SJSA1 (cell line): ENCODE measurements at regions not wholly inside any gene's neighbourhood (a gene's known extent, or its start where the extent isn't known, plus 50 kb on each side); places are given as distances from the start of the nearest gene placed in this dataset.
"Not testable (repeated sequence)": the region's sequence is repeated elsewhere in the genome, so short reads cannot be mapped to it uniquely, and the experiment has no call there.

Experiments used
- DNase-seq, 2 experiments: peaks; one replicate each; pipeline ENCODE4 v3.0.0-alpha.2; 2015 to 2020; ENCODE audit warnings: low spot score in 2 of 2, low read depth in 1 of 2
- H3K27ac ChIP-seq: fragments of 250-450 bp; sonication (Bioruptor Pico); 2 replicates; pipeline ENCODE4 v1.5.1; 2020; ENCODE audit warnings: mild to moderate bottlenecking, moderate library complexity
- H3K27me3 ChIP-seq: fragments of 250-450 bp; sonication (Bioruptor Pico); replicated peaks from 2 replicates; pipeline ENCODE4 v1.5.1; 2020; ENCODE audit warnings: mild to moderate bottlenecking, moderate library complexity
- H3K36me3 ChIP-seq: fragments of 250-450 bp; sonication (Bioruptor Pico); 2 replicates; pipeline ENCODE4 v1.5.1; 2020; ENCODE audit warnings: mild to moderate bottlenecking
- H3K4me1 ChIP-seq: fragments of 250-450 bp; sonication (Bioruptor Pico); replicated peaks from 2 replicates; pipeline ENCODE4 v1.6.1; 2021; ENCODE audit warnings: mild to moderate bottlenecking
- H3K4me3 ChIP-seq: fragments of 250-450 bp; sonication (Bioruptor Pico); 2 replicates; pipeline ENCODE4 v1.5.1; 2020; ENCODE audit warnings: mild to moderate bottlenecking
- H3K9me3 ChIP-seq: fragments of 250-450 bp; sonication (Bioruptor Pico); replicated peaks from 2 replicates; pipeline ENCODE4 v1.5.1; 2020; ENCODE audit warnings: mild to moderate bottlenecking

- 0 out of 2 replicates have a peak, but pooled peaks cover 3% of the 10 kb centered on the region for H3K9me3 ChIP-seq
- H3K27ac ChIP-seq = no peak overlapping the region
- H3K27me3 ChIP-seq = peaks cover 4% of the 10 kb centered on the region; the same call in 1 of the 2 replicates
- H3K4me1 ChIP-seq = no peaks in the 10 kb centered on the region
- no peak overlapping the region for H3K4me3 ChIP-seq
- no peak for DNase-seq
- H3K36me3 ChIP-seq = no peaks in the 10 kb centered on the region
These were observed 335.1 kb upstream of the API5 start for GRCh38 chr11:42976636-42977217.

GRCh38 chr11:42992594-42992993 is 319.2 kb upstream of the API5 start:
- H3K36me3 ChIP-seq = no peaks in the 10 kb centered on the region
- DNase-seq = no peak
- no peak overlapping the region for H3K4me3 ChIP-seq

GRCh38 chr11:42996421-42997307 is 315.1 kb upstream of the API5 start:
- H3K27ac ChIP-seq = no peak overlapping the region
- no peaks in the 10 kb centered on the region for H3K9me3 ChIP-seq
- no peaks in the 10 kb centered on the region for H3K36me3 ChIP-seq
- no peaks in the 10 kb centered on the region for H3K4me1 ChIP-seq
- H3K27me3 ChIP-seq = no peaks in the 10 kb centered on the region
- no peak overlapping the region for H3K4me3 ChIP-seq
- no peak for DNase-seq

More at GRCh38 chr11:42992594-42992993, 319.2 kb upstream of the API5 start:
- H3K4me1 ChIP-seq = no peaks in the 10 kb centered on the region
- H3K9me3 ChIP-seq = no peaks in the 10 kb centered on the region
- H3K27me3 ChIP-seq = no peaks in the 10 kb centered on the region
- no peak overlapping the region for H3K27ac ChIP-seq

GRCh38 chr11:43004879-43005278 is 306.9 kb upstream of the API5 start:
- DNase-seq, H3K27ac ChIP-seq, H3K27me3 ChIP-seq, H3K4me1 ChIP-seq, H3K36me3 ChIP-seq, H3K4me3 ChIP-seq, H3K9me3 ChIP-seq: not testable (repeated sequence)

GRCh38 chr11:43010042-43010441 is 301.8 kb upstream of the API5 start:
- H3K9me3 ChIP-seq = no peaks in the 10 kb centered on the region
- H3K4me3 ChIP-seq = no peak overlapping the region
- DNase-seq = no peak
- H3K27me3 ChIP-seq = no peaks in the 10 kb centered on the region
- H3K4me1 ChIP-seq = no peaks in the 10 kb centered on the region
- H3K27ac ChIP-seq = no peak overlapping the region
- H3K36me3 ChIP-seq = no peaks in the 10 kb centered on the region

- no peak overlapping the region for H3K27ac ChIP-seq
- H3K36me3 ChIP-seq = no peaks in the 10 kb centered on the region
- no peak overlapping the region for H3K4me3 ChIP-seq
- DNase-seq = no peak
- H3K4me1 ChIP-seq = no peaks in the 10 kb centered on the region
- H3K9me3 ChIP-seq = no peaks in the 10 kb centered on the region
- no peaks in the 10 kb centered on the region for H3K27me3 ChIP-seq
These were observed 299.2 kb upstream of the API5 start for GRCh38 chr11:43012606-43013005.

GRCh38 chr11:43021466-43021865 is 290.3 kb upstream of the API5 start:
- H3K9me3 ChIP-seq = no peaks in the 10 kb centered on the region
- H3K27ac ChIP-seq = no peak overlapping the region
- no peak overlapping the region for H3K4me3 ChIP-seq
- no peaks in the 10 kb centered on the region for H3K4me1 ChIP-seq
- no peaks in the 10 kb centered on the region for H3K36me3 ChIP-seq
- H3K27me3 ChIP-seq = no peaks in the 10 kb centered on the region; the same call in 1 of the 2 replicates
- DNase-seq = no peak

GRCh38 chr11:43034341-43034740 is 277.5 kb upstream of the API5 start:
- no peak overlapping the region for H3K4me3 ChIP-seq
- no peak for DNase-seq
- H3K27me3 ChIP-seq = peaks cover 3% of the 10 kb centered on the region; the same call in 1 of the 2 replicates

GRCh38 chr11:43035086-43035485 is 276.7 kb upstream of the API5 start:
- Histone ChIP-seq H3K27ac (no peak overlapping the region), H3K27me3 (peaks cover 3% of the 10 kb centered on the region; the same call in 1 of the 2 replicates), H3K9me3 (no peaks in the 10 kb centered on the region), H3K4me3 (no peak overlapping the region), H3K36me3 (no peaks in the 10 kb centered on the region), H3K4me1 (no peaks in the 10 kb centered on the region)
- no peak for DNase-seq

More at GRCh38 chr11:43034341-43034740, 277.5 kb upstream of the API5 start:
- Histone ChIP-seq H3K4me1 (no peaks in the 10 kb centered on the region), H3K9me3 (no peaks in the 10 kb centered on the region), H3K27ac (no peak overlapping the region), H3K36me3 (no peaks in the 10 kb centered on the region)

- no peak for DNase-seq
- H3K4me3 ChIP-seq = no peak overlapping the region
- H3K27me3 ChIP-seq = peaks cover 17% of the 10 kb centered on the region
- H3K36me3 ChIP-seq = no peaks in the 10 kb centered on the region
- H3K4me1 ChIP-seq = no peaks in the 10 kb centered on the region
- no peaks in the 10 kb centered on the region for H3K9me3 ChIP-seq
- H3K27ac ChIP-seq = no peak overlapping the region
These were observed 258.0 kb upstream of the API5 start for GRCh38 chr11:43053638-43054412.

GRCh38 chr11:43067681-43068080 is 244.1 kb upstream of the API5 start:
- H3K36me3 ChIP-seq = no peaks in the 10 kb centered on the region
- H3K27ac ChIP-seq = no peak overlapping the region
- no peaks in the 10 kb centered on the region for H3K27me3 ChIP-seq
- DNase-seq = no peak
- no peaks in the 10 kb centered on the region for H3K4me1 ChIP-seq
- no peaks in the 10 kb centered on the region for H3K9me3 ChIP-seq
- no peak overlapping the region for H3K4me3 ChIP-seq

- no peak for DNase-seq
- Histone ChIP-seq H3K4me1 (no peaks in the 10 kb centered on the region), H3K27ac (no peak overlapping the region), H3K27me3 (no peaks in the 10 kb centered on the region; the same call in 1 of the 2 replicates), H3K36me3 (no peaks in the 10 kb centered on the region), H3K4me3 (no peak overlapping the region), H3K9me3 (no peaks in the 10 kb centered on the region)
These were observed 240.5 kb upstream of the API5 start for GRCh38 chr11:43071338-43071737.

- H3K36me3 ChIP-seq = no peaks in the 10 kb centered on the region
- H3K4me1 ChIP-seq = no peaks in the 10 kb centered on the region
- no peak overlapping the region for H3K27ac ChIP-seq
- H3K9me3 ChIP-seq = no peaks in the 10 kb centered on the region
- H3K4me3 ChIP-seq = no peak overlapping the region
- no peak for DNase-seq
- H3K27me3 ChIP-seq = no peaks in the 10 kb centered on the region; the same call in 1 of the 2 replicates
These were observed 239.7 kb upstream of the API5 start for GRCh38 chr11:43072096-43072495.

GRCh38 chr11:43072911-43073310 is 238.9 kb upstream of the API5 start:
- no peaks in the 10 kb centered on the region for H3K36me3 ChIP-seq

More at GRCh38 chr11:43072911-43073310, 238.9 kb upstream of the API5 start:
- Histone ChIP-seq H3K27ac (no peak overlapping the region), H3K4me1 (no peaks in the 10 kb centered on the region), H3K4me3 (no peak overlapping the region), H3K27me3 (no peaks in the 10 kb centered on the region; the same call in 1 of the 2 replicates), H3K9me3 (no peaks in the 10 kb centered on the region)
- DNase-seq = no peak
